ENCODE measurements at regions not wholly inside any gene's neighbourhood (a gene's known extent, or its start where the extent isn't known, plus 50 kb on each side); places are given as distances from the start of the nearest gene placed in this dataset.
"Not testable (repeated sequence)": the region's sequence is repeated elsewhere in the genome, so short reads cannot be mapped to it uniquely, and the experiment has no call there.

- DNase-seq = no peak
Observed at GRCh38 chr17:33712120-33712519, 419.0 kb upstream of the ASIC2 start.

GRCh38 chr17:33716957-33717356 is 423.9 kb upstream of the ASIC2 start:
- no peak for DNase-seq

GRCh38 chr17:33723736-33724135 is 430.6 kb upstream of the ASIC2 start:
- DNase-seq = not testable (repeated sequence)

GRCh38 chr17:33725675-33726271 is 432.7 kb upstream of the ASIC2 start:
- no peak for DNase-seq

- no peak for DNase-seq
Observed at GRCh38 chr17:33730131-33730530, 437.0 kb upstream of the ASIC2 start.

- DNase-seq = no peak
Observed at GRCh38 chr17:33732116-33732515, 439.0 kb upstream of the ASIC2 start.

- no peak for DNase-seq
Observed at GRCh38 chr17:33739714-33740113, 446.6 kb upstream of the ASIC2 start.

GRCh38 chr17:33745047-33745760 is 452.1 kb upstream of the ASIC2 start:
- no peak for DNase-seq

GRCh38 chr17:33749171-33749570 is 456.1 kb upstream of the ASIC2 start:
- no peak for DNase-seq

- peak; percentile 50 to 51 for DNase-seq
Observed at GRCh38 chr17:33750943-33751701, 458.0 kb upstream of the ASIC2 start.

- no peak for DNase-seq
Observed at GRCh38 chr17:33751702-33752065, 458.6 kb upstream of the ASIC2 start.

GRCh38 chr17:33753452-33753851 is 460.4 kb upstream of the ASIC2 start:
- DNase-seq = no peak

- DNase-seq = no peak
Observed at GRCh38 chr17:33756021-33756420, 462.9 kb upstream of the ASIC2 start.

- DNase-seq = no peak
Observed at GRCh38 chr17:33765871-33766270, 472.8 kb upstream of the ASIC2 start.

GRCh38 chr17:33766721-33767120 is 473.6 kb upstream of the ASIC2 start:
- no peak for DNase-seq

- DNase-seq = no peak
Observed at GRCh38 chr17:33769066-33769465, 476.0 kb upstream of the ASIC2 start.

- no peak for DNase-seq
Observed at GRCh38 chr17:33776304-33776703, 478.8 kb upstream of the CCL2 start.

- no peak for DNase-seq
Observed at GRCh38 chr17:33776903-33777302, 478.2 kb upstream of the CCL2 start.

GRCh38 chr17:33777674-33778073 is 477.4 kb upstream of the CCL2 start:
- no peak for DNase-seq

GRCh38 chr17:33778505-33779233 is 476.4 kb upstream of the CCL2 start:
- DNase-seq = no peak

- no peak for DNase-seq
Observed at GRCh38 chr17:33779234-33779591, 475.9 kb upstream of the CCL2 start.

- DNase-seq = no peak
Observed at GRCh38 chr17:33785281-33785680, 469.8 kb upstream of the CCL2 start.

GRCh38 chr17:33786478-33786877 is 468.6 kb upstream of the CCL2 start:
- no peak for DNase-seq

- no peak for DNase-seq
Observed at GRCh38 chr17:33789658-33790057, 465.4 kb upstream of the CCL2 start.

All from activated CD4-positive, alpha-beta T cell treated with anti-CD3 and anti-CD28 coated beads, Interleukin-2, amount 50 U/mL, for 4 hours (primary cell).